Ectodermal cell (in vitro differentiated cells): ENCODE measurements at regions not wholly inside any gene's neighbourhood (a gene's known extent, or its start where the extent isn't known, plus 50 kb on each side); places are given as distances from the start of the nearest gene placed in this dataset.

ENCODE experiments used
- H3K27ac ChIP-seq: 2 replicates; pipeline ENCODE4 v1.7.0; 2013; ENCODE audit warnings: mild to moderate bottlenecking, low read depth, low read length; ENCODE audit not compliant: insufficient read depth, poor library complexity, severe bottlenecking
- H3K27me3 ChIP-seq: 2 replicates; pipeline ENCODE4 v1.7.0; 2013; ENCODE audit warnings: mild to moderate bottlenecking, low read length; ENCODE audit not compliant: insufficient read depth, control insufficient read depth, poor library complexity, severe bottlenecking
- H3K36me3 ChIP-seq: one replicate; pipeline ENCODE4 v1.7.0; 2013; ENCODE audit warnings: low read length; ENCODE audit not compliant: control insufficient read depth, insufficient read depth
- H3K4me1 ChIP-seq: one replicate; pipeline ENCODE4 v1.7.0; 2013; ENCODE audit warnings: low read length; ENCODE audit not compliant: control insufficient read depth, insufficient read depth
- H3K4me3 ChIP-seq: 2 replicates; pipeline ENCODE4 v1.7.0; 2013; ENCODE audit warnings: low read depth, low read length, control low read depth; ENCODE audit not compliant: insufficient read depth
- H3K9me3 ChIP-seq: 2 replicates; pipeline ENCODE4 v1.7.0; 2013; ENCODE audit warnings: mild to moderate bottlenecking, low read length, moderate library complexity; ENCODE audit not compliant: control insufficient read depth
- WGBS, 2 experiments: methylation state at CpG; one replicate each; pipeline ENCODE4 v1.1.7; 2013; ENCODE audit warnings: missing lambda C conversion rate in 2 of 2; 5-methylcytosine and 5-hydroxymethylcytosine counted together

DNA sequence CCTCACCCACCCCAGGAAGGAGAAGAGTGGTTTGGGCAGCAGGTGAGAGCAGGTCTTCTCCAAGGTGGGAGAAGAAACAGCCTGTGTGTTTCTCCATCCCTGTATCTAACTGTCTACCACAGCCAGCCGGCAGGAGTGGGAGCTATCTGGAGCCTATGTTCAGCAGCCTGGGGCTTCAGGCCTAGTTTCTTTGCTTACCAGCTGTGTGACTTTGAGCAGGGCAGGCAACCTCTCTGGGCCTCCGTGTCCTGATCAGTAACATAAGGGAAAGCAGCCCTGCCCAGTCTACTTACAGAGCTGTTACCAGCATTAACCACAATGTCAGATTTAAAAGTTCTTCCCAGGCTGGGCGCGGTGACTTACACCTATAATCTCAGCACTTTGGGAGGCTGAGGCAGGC is 450.7 kb upstream of the ZMIZ1 start:
- Histone ChIP-seq H3K27me3 (no peaks in the 10 kb centered on the region), H3K9me3 (no peaks in the 10 kb centered on the region), H3K4me3 (no peak overlapping the region), H3K4me1 (no peaks in the 10 kb centered on the region), H3K36me3 (no peaks in the 10 kb centered on the region), H3K27ac (no peak overlapping the region)
- 90 to 96% methylated on average over 4 of the region's 4 CpGs for WGBS, 2 experiments

- H3K27me3 ChIP-seq, result no peaks in the 10 kb centered on the region
- no peaks in the 10 kb centered on the region for H3K4me1 ChIP-seq
- no peaks in the 10 kb centered on the region for H3K36me3 ChIP-seq
- 71 to 73% methylated on average over 6 of the region's 6 CpGs for WGBS, 2 experiments
- H3K27ac ChIP-seq, result no peak overlapping the region
- H3K4me3 ChIP-seq, result no peak overlapping the region
- H3K9me3 ChIP-seq, result no peaks in the 10 kb centered on the region
Observed at GRCh38 chr10:78619115-78619851, 449.5 kb upstream of the ZMIZ1 start.

DNA sequence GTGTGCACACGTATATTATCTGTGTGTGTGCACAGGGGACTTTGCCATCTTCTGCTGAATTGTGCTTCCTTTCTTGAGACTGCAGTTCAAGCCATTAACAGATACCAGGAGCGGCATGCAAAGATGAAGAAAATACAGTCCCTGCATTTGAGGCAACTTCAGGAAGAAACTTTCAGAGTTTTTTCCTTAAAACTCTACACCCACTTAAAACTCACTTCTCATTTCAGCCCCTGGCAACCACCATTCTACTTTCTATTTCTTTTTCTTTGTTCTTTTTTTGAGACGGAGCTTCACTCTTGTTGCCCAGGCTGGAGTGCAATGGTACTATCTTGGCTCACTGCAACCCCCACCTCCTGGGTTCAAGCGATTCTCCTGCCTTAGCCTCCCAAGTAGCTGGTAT is 448.9 kb upstream of the ZMIZ1 start:
- 90 to 92% methylated on average over 4 of the region's 4 CpGs for WGBS, 2 experiments
- no peaks in the 10 kb centered on the region for H3K36me3 ChIP-seq
- H3K27me3 ChIP-seq, result no peaks in the 10 kb centered on the region
- H3K9me3 ChIP-seq, result no peaks in the 10 kb centered on the region
- H3K4me1 ChIP-seq, result no peaks in the 10 kb centered on the region
- H3K4me3 ChIP-seq, result no peak overlapping the region
- no peak overlapping the region for H3K27ac ChIP-seq

- H3K9me3 ChIP-seq, result no peaks in the 10 kb centered on the region
- H3K27me3 ChIP-seq, result no peaks in the 10 kb centered on the region
- 96 to 97% methylated on average over 9 of the region's 9 CpGs for WGBS, 2 experiments
- no peak overlapping the region for H3K27ac ChIP-seq
- no peak overlapping the region for H3K4me3 ChIP-seq
- peaks cover 1% of the 10 kb centered on the region for H3K4me1 ChIP-seq
- no peaks in the 10 kb centered on the region for H3K36me3 ChIP-seq
Observed at GRCh38 chr10:78620985-78621799, 447.6 kb upstream of the ZMIZ1 start.

DNA sequence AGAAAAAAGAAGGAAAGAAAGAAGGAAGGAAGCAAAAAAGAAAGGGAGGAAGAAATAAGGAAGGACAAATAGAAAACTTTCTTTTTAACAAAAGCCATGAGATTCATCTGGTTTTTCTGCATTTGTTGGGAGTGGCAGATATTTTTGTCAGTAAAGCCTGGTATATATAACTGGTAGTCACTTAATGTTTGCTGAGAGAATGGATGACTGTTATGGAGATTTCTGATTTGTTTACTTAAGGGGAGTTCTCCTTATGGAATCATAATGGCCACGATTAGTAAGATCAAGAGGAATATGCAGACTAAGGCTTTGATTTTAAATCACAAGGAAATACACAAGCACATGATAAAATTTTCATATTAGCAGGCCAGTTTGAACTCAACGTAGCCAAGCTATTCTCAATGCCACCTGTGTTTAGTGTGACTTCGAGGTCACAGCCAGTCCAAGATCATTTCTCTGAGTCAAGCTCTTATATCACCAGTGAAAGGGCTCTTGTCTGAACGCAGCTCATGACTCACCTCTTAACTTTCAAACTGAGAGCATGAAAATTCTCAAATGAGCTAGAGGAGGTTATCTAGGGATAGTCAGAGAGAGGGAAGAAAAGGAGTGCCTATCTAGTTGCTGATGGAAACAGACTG is 445.1 kb upstream of the ZMIZ1 start:
- H3K36me3 ChIP-seq, result no peaks in the 10 kb centered on the region
- H3K27ac ChIP-seq, result no peak overlapping the region
- H3K4me3 ChIP-seq, result no peak overlapping the region
- H3K27me3 ChIP-seq, result no peaks in the 10 kb centered on the region
- WGBS, 2 experiments, result 69 to 84% methylated on average over 4 of the region's 4 CpGs
- H3K9me3 ChIP-seq, result no peaks in the 10 kb centered on the region
- H3K4me1 ChIP-seq, result peaks cover 14% of the 10 kb centered on the region

- WGBS, 2 experiments, result 91% methylated on average over 2 of the region's 2 CpGs
- Histone ChIP-seq H3K9me3 (no peaks in the 10 kb centered on the region), H3K4me3 (no peak overlapping the region), H3K36me3 (no peaks in the 10 kb centered on the region), H3K27me3 (no peaks in the 10 kb centered on the region), H3K4me1 (peaks cover 14% of the 10 kb centered on the region), H3K27ac (no peak overlapping the region)
Observed at GRCh38 chr10:78624791-78625190, 444.0 kb upstream of the ZMIZ1 start.

- no peaks in the 10 kb centered on the region for H3K27me3 ChIP-seq
- no peaks in the 10 kb centered on the region for H3K36me3 ChIP-seq
- no peaks in the 10 kb centered on the region for H3K9me3 ChIP-seq
- 66 to 70% methylated on average over 10 of the region's 10 CpGs for WGBS, 2 experiments
- no peak overlapping the region for H3K4me3 ChIP-seq
- peaks cover 14% of the 10 kb centered on the region for H3K4me1 ChIP-seq
- H3K27ac ChIP-seq, result no peak overlapping the region
Observed at GRCh38 chr10:78626471-78626870, 442.3 kb upstream of the ZMIZ1 start.

DNA sequence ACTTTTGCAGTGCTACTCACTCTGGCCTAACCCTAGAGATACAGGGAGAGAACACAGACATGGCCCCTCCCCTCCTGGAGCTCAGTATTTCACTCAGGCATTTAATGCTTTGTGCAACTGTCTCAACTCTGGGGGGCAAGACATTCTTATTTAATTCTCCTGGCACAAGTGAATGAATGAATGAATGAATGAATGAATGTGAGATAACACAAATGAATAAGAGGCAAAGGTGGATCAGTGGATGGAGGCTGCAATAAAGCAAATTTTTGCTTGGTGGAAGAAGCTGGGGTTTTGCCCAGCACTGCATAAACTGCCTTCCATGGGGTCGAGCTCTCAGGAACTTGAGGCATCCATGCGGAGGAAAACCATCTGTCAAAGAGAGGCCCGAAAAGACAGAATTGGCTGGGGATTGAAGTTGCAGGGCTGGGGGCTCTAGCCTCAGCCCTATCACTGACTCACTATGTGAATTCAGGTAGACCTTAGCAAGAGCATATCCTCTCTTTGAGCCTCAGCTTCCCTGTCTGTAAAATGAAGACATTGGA is 441.4 kb upstream of the ZMIZ1 start:
- no peaks in the 10 kb centered on the region for H3K27me3 ChIP-seq
- H3K27ac ChIP-seq, result no peak overlapping the region
- H3K4me1 ChIP-seq, result peaks cover 14% of the 10 kb centered on the region
- no peak overlapping the region for H3K4me3 ChIP-seq
- no peaks in the 10 kb centered on the region for H3K9me3 ChIP-seq
- no peaks in the 10 kb centered on the region for H3K36me3 ChIP-seq
- WGBS, 2 experiments, result 86 to 94% methylated on average over 3 of the region's 3 CpGs

DNA sequence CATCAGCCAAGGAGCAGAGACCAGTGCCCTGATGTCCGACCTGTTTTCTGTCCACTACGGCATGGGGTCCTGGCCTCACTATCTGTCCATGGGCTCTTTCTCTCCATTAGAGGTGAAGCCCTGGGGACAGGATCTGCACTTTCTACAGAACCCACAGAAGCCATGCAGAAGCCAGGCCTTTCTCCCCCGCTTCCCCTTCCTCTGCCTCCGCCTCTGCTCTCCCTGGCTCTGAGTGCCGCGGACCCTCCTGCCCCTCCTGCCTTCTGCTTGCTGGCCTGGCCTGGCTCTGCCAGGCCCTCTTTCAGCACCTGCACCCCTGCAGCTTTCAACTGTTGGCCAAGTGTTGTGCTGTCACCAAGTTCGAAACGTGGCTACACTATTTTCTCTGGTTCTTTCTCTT is 439.8 kb upstream of the ZMIZ1 start:
- Histone ChIP-seq H3K27me3 (no peaks in the 10 kb centered on the region), H3K27ac (no peak overlapping the region), H3K9me3 (no peaks in the 10 kb centered on the region), H3K4me1 (peaks cover 14% of the 10 kb centered on the region), H3K36me3 (no peaks in the 10 kb centered on the region), H3K4me3 (no peak overlapping the region)
- 86% methylated on average over 8 of the region's 8 CpGs for WGBS, 2 experiments

GRCh38 chr10:78629773-78630172 is 439.0 kb upstream of the ZMIZ1 start:
- Histone ChIP-seq H3K4me3 (no peak overlapping the region), H3K9me3 (no peaks in the 10 kb centered on the region), H3K4me1 (peaks cover 21% of the 10 kb centered on the region), H3K27me3 (no peaks in the 10 kb centered on the region), H3K27ac (no peak overlapping the region), H3K36me3 (no peaks in the 10 kb centered on the region)
- WGBS, 2 experiments, result 88 to 91% methylated on average over 10 to 11 of the region's 11 CpGs
